Coronary artery (tissue), 2 donors: ENCODE measurements at regions not wholly inside any gene's neighbourhood (a gene's known extent, or its start where the extent isn't known, plus 50 kb on each side); places are given as distances from the start of the nearest gene placed in this dataset.

Experiments
- DNase-seq: peaks from one replicate; pipeline ENCODE4 v3.0.0-alpha.2; 2017; ENCODE audit warnings: low spot score
- H3K27ac ChIP-seq, 2 donors: fragments of 200-600 bp; sonication (generic); one replicate each; pipeline ENCODE4 v1.5.1; 2016 to 2019
- H3K4me3 ChIP-seq: fragments of 200-600 bp; sonication (generic); 2 replicates; pipeline ENCODE4 v1.5.1; 2016; ENCODE audit warnings: mild to moderate bottlenecking, moderate library complexity
- TF ChIP-seq, protein P1 (sequence below): fragments of 200-600 bp; sonication (generic); IDR thresholded peaks from one replicate; pipeline ENCODE4 v1.5.1; 2019; ENCODE audit warnings: antibody characterized with exemption

DNA sequence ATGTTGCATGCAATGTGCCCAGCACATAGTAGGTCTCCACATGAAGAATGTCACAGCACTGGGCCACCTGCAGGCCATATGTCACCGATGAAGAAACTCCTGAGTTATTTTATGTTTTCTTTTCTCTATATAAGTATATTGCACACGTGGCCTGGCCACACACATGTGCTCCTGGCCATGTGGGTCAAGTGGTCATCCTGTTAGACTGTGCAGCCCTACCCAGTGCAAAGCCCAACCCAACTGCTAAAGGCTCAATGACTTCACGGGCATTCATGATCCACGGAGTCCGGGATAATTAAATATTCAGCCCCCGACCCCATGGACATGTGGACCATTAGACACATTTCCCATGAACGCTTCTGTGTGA is 163.2 kb downstream of the TEX29 start:
- H3K27ac ChIP-seq: no peak overlapping the region
- no peak for DNase-seq
- TF ChIP-seq, protein P1, sequence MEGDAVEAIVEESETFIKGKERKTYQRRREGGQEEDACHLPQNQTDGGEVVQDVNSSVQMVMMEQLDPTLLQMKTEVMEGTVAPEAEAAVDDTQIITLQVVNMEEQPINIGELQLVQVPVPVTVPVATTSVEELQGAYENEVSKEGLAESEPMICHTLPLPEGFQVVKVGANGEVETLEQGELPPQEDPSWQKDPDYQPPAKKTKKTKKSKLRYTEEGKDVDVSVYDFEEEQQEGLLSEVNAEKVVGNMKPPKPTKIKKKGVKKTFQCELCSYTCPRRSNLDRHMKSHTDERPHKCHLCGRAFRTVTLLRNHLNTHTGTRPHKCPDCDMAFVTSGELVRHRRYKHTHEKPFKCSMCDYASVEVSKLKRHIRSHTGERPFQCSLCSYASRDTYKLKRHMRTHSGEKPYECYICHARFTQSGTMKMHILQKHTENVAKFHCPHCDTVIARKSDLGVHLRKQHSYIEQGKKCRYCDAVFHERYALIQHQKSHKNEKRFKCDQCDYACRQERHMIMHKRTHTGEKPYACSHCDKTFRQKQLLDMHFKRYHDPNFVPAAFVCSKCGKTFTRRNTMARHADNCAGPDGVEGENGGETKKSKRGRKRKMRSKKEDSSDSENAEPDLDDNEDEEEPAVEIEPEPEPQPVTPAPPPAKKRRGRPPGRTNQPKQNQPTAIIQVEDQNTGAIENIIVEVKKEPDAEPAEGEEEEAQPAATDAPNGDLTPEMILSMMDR: no peak
- no peak overlapping the region for H3K4me3 ChIP-seq

DNA sequence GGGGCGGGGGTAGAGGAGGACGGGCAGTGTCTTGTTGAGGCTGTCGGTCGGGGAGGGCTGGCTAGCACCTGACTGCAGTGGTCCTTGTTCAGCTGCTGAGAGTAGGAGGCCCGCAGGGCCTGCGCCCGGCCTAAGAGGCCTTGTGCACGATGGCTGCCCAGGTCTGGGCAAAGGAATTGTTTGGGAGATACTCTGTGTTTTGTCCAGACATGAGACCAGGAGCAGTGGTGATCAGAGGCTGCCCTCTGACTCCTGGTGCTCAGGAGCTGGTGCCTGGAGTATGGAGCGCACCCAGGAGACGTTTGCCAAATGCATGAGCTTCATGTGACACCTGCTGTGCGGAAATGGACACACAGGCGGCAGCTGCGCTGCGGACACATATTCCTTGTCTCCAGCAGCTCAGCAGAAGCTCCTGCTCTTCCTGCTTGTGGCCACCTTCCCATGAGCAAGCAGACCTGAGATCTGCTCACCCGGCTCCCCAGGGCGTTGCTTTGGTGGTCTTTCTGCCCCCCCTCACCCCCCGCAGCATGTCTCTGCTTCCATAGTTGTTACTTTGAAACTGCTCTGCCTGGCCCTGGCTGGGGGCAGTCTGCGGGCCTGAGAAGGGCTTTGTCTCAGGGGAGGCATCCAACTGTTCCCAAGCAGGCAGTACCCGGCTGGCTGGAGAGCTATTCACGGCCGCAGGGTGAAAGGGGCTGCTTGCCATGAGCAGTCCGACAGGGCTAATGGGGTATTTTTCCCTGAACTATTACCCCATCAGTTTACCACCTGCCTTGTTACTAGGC is 163.9 kb downstream of the TEX29 start:
- no peak overlapping the region for H3K4me3 ChIP-seq
- DNase-seq: no peak
- TF ChIP-seq, protein P1: no peak
- H3K27ac ChIP-seq: no peak overlapping the region

DNA sequence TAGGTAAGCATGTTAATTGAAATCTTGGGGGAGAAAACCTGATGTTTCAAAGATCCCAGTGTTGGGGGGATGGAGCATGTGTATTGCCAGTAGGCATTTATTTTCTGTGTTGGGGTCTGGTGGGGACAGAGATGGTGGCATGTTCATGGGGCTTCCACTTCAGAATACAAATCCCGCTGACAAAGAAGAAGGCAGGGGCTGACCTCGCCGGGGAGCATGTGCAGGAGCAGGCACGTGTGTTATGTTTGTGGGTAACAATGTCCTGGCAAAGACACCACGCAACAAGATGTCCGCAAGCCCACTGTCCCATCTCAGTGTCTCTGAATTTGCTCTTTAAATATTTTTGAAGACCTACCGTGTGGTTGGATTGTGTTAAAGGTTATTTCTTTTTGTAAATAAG is 164.5 kb downstream of the TEX29 start:
- Histone ChIP-seq H3K27ac (no peak overlapping the region), H3K4me3 (no peak overlapping the region)
- TF ChIP-seq, protein P1: no peak
- no peak for DNase-seq

DNA sequence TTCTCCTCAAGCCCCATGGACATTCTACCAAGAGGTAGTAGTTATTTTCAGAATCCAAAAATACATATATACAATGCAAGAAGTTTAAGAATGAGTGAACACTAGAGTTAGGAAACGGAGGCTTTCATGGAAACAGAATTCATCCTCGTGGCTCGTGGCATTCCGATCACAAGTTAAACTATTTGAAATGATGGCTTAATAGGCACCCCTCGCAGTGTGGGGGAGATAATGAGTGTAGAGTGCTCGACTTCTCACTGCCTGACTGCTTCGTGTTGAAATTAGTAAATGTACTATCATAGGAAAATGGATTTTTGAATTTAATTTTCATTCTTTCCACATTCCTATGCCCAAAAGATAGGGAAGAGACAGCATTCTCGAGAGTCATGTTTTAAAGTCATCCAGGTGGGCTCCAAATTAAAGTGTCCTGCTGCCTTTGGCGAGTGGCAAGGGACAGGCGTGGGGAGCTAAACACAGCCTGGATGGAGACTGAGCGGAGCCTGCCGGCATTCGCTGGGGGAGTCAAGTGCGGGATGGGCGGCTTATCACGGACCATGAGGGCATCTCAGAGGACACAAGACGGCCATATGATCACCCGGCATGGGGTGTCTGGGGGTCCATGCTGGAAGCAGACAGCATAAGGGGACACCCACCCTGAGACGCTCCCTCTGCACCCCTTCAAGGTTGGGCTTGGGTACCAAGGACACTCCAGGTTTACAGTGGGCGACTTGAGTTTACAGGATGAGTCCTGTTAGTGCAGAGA is 165.2 kb downstream of the TEX29 start:
- DNase-seq: no peak
- H3K4me3 ChIP-seq: no peak overlapping the region
- H3K27ac ChIP-seq: no peak overlapping the region
- TF ChIP-seq, protein P1: no peak

DNA sequence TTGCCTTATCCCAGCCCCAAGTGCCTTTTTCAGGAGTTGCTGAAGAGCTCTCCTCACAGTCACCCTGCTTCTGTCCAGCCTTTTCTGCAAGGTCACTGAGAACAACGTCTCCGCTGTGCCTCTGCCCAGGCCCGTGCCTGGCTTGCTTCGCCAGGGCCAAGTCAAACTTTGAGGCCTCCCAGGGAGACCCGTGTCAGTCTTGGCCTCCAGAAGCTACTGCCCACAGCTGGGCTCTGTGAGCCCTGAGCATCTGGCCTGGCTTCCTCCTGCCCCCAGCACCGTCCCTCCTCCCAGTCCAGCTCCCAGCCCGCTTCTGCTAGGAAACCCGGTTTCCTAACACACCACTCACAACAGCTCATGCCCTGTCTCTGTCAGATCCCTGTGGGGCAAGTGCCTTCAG is 165.9 kb downstream of the TEX29 start:
- H3K4me3 ChIP-seq: no peak overlapping the region
- TF ChIP-seq, protein P1: no peak
- no peak for DNase-seq

DNA sequence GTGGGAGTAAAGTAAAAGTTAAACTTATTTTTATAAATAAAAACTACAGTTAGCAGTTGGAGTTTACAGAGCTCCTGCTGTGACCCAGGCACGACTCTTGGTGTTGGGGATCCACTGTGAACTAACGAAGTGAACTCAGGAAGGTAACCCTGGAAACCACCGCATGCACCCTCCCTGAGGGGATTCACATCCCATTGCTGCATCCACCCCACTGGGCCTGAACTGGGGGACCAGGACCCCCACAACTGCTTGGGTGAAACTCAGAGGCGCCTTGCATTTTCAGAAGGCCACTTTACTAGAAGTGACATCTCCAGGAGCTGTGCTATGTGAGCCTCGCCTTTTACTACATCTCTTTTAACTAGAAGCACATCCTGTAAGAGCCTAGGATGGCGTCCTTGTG is 166.4 kb downstream of the TEX29 start:
- TF ChIP-seq, protein P1: no peak
- no peak for DNase-seq
- Histone ChIP-seq H3K27ac (no peak overlapping the region), H3K4me3 (no peak overlapping the region)

More for the DNA sequence above, 165.9 kb downstream of the TEX29 start:
- H3K27ac ChIP-seq: no peak overlapping the region
